Iris pigment epithelial cell (primary cell): ENCODE measurements at regions not wholly inside any gene's neighbourhood (a gene's known extent, or its start where the extent isn't known, plus 50 kb on each side); places are given as distances from the start of the nearest gene placed in this dataset.
"Not testable (repeated sequence)": the region's sequence is repeated elsewhere in the genome, so short reads cannot be mapped to it uniquely, and the experiment has no call there.

Source experiments
- DNase-seq: peaks from one replicate; pipeline ENCODE4 v3.0.0-alpha.2; 2011; ENCODE audit warnings: low read depth

DNA sequence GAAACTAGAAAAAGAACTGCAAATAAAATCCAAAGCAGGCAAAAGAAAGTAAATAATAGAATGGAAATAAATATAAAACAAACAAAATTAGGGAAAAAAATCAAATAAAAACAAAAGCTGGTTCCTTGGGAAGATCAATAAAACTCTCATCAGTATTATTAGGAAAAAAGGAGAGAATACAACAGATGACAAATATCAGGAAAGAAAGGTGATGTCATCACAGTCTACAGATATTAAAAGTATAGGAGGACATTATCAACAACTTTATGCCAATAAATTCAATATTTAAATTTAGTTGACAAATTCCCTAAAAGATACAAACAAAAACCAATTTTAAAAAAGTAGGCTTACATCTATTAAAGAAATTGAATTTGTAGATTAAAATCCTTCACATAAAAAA, 107.4 kb upstream of the FOXN3 start:
- no peak for DNase-seq

- no peak for DNase-seq
Observed at GRCh38 chr14:89521988-89522387, 105.0 kb upstream of the FOXN3 start.

DNA sequence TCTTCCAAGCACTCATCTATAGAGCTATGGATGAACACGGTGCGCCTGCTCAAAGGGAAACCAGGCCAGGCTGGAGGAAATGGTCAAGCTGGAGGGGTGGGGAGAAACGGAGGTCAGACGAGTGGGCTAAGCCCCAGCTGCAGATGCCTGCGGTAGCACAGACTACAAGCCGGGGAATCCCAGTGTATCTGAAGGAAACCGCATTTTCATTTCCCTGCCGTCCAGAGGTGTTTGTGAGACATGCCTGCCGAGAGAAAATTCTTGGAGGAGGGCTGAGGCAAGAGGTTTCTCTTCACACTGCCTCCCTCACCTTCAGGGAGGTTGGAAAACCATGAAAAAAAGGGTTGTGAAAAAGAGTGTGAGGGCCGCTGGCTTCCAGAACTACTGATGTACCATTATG, 102.0 kb upstream of the FOXN3 start:
- DNase-seq = no peak

- no peak for DNase-seq
Observed at GRCh38 chr14:89516173-89516572, 99.1 kb upstream of the FOXN3 start.

GRCh38 chr14:89514601-89515000, 97.6 kb upstream of the FOXN3 start:
- DNase-seq = no peak

GRCh38 chr14:89509891-89510290, 92.9 kb upstream of the FOXN3 start:
- peak; percentile 60 for DNase-seq

- DNase-seq = no peak
Observed at GRCh38 chr14:89508863-89509262, 91.8 kb upstream of the FOXN3 start.

- DNase-seq = peak; percentile 57
Observed at GRCh38 chr14:89507926-89508460, 91.0 kb upstream of the FOXN3 start.

DNA sequence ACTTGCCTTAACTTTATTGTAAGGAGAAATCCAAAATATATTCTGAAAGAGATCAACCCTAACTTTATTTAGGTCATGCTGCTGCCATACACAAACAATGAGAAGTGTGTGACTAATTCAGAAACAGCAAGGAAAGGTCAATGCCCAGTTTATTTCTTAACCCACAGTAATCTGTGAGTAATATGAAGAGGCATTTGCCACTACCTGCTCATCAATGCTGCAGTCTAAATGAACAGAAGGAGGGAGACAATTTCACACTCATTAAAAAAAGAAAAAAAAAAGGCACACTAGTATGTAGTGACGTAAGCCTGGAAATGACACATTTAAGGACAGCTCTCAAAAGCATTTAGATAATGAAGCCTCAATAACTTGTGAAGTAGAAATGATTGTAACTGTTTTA, 90.5 kb upstream of the FOXN3 start:
- DNase-seq = peak; percentile 86

- not testable (repeated sequence) for DNase-seq
Observed at GRCh38 chr14:89506891-89507452, 89.9 kb upstream of the FOXN3 start.

DNA sequence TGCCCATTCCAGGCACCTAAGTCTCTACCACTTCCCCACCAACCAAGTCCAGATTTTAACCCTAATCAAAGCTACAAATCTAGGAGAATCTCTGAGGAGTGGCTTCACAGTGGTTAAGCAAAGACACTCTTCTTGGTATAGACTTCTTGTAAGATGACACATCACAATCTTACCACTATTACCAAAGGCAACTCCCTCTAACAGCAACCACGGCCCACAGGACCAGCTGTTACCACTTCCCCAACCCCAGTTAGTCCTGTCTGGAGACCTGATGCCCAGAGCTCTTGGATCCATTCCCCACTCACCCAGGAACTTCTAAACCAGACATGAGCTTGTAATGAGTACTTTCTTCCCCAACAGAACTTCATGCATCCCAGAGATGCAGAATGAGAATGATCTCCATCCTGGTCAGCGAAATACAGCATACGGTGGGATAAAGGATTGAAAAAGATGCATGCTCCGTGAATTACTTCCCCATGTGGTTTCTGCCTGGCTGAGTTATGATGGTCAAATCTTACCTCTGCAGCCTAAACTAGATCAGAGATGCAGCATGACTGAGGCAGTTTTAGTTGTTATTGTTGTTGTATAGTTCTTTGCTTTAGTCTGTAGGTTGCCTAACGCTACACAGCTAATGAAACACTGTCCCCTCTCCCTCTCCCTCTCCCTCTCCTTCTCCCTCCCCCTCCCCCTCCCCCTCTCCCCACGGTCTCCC, 87.7 kb upstream of the FOXN3 start:
- peak; percentile 78 for DNase-seq

DNA sequence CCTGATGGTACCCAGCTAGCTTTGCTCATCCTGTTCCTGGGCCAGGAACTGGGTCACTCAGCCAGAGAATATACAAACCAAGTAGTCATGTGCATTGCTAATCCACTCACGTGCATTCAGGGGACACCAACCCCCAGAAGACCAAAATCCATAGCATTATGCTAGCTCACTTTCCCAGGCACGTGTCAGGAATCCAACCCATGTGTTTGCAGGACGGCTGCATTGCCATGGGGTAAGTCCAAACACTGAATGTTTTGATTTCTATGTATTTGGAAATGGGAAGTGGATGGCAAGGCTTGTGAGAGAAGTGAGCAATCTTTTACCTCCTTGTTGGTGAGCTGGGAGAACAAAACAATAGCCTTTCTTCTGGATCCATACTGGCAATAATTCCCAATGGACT, 87.1 kb upstream of the FOXN3 start:
- no peak for DNase-seq

GRCh38 chr14:89503431-89503996, 86.5 kb upstream of the FOXN3 start:
- DNase-seq = no peak

- DNase-seq = no peak
Observed at GRCh38 chr14:89502966-89503365, 85.9 kb upstream of the FOXN3 start.

- DNase-seq = no peak
Observed at GRCh38 chr14:89501381-89501780, 84.3 kb upstream of the FOXN3 start.

GRCh38 chr14:89500303-89500702, 83.3 kb upstream of the FOXN3 start:
- DNase-seq = no peak

DNA sequence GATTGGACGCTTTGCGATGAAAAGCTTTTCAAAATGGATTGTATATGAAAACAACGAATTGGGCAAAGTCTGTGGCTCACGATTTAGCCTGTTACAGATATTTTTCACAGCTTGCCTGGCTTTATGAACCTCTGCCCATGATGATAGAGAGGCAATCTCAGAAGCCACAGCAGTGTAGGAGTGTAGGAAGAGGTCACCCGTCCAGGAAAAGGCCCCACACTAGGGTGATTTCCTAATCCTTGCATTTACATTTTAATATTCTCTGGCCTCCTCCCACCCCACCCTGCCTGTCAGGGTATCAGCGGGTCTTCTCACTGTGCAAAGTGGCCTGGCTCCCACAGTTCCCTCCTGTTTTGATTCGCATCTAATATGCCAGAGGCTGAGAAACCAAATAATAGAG, 81.8 kb upstream of the FOXN3 start:
- peak; percentile 17 for DNase-seq

GRCh38 chr14:89495718-89496117, 78.7 kb upstream of the FOXN3 start:
- DNase-seq = no peak

DNA sequence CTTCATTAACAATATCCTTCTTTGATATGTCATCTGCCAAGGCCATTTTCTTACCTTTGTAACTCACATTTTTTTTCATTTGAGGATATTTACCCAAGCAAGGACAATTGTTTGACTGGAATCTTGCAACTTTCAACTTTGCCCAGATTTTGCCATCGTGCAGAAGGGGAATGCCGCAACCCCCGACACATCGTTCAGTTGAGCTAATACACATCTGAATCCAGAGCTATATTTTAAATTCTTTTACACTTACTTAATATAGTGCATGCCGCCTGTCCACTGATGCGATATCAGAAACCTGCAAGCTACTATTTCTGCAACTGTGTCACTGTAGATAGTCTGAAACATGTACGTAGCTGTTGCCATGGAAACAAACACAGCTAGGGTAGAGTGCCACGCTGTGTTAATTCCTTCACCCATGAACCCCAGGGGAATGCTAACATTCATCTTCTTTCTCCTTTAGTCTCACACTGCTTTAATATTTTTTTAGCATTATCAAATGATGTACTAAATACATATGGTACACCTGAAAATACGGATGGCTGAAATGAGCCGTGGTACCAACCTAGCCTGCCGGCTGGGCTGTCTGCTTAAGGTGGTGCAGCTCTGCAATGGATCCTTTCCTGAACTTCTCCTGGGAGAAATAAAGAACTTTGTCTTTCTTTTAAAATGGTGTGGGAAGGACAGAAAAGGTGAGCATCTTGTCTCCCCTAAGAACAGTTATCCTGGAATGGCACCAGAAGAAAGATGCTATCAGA, 77.0 kb upstream of the FOXN3 start:
- peak; percentile 50 for DNase-seq

GRCh38 chr14:89493406-89493805, 76.4 kb upstream of the FOXN3 start:
- no peak for DNase-seq

GRCh38 chr14:89491711-89492381, 74.8 kb upstream of the FOXN3 start:
- peak; percentile 79 for DNase-seq

DNA sequence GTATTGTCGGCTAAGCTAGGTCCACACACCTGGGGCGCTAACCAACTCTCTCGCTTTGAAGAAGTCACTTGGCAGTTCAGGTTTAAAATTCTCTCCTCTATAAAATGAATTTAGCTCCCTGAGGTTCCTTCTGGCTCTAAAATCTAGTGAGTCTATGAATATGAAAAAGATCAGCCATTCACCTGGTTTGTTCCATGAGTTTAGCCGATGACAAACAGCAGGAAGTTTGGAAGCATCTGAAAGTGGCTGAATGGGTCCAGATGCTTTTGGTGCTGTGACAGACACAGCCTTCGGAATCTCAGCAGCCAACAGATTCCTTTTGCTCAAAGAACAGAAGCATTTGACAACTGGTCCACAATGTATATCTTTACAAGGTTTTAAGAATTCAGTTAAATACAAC, 73.4 kb upstream of the FOXN3 start:
- no peak for DNase-seq
